ENCODE measurements at regions not wholly inside any gene's neighbourhood (a gene's known extent, or its start where the extent isn't known, plus 50 kb on each side); places are given as distances from the start of the nearest gene placed in this dataset.
A peak's percentile ranks its signal among the peaks of the same experiment; 100 is the strongest.
"Not testable (repeated sequence)": the region's sequence is repeated elsewhere in the genome, so short reads cannot be mapped to it uniquely, and the experiment has no call there.

DNA sequence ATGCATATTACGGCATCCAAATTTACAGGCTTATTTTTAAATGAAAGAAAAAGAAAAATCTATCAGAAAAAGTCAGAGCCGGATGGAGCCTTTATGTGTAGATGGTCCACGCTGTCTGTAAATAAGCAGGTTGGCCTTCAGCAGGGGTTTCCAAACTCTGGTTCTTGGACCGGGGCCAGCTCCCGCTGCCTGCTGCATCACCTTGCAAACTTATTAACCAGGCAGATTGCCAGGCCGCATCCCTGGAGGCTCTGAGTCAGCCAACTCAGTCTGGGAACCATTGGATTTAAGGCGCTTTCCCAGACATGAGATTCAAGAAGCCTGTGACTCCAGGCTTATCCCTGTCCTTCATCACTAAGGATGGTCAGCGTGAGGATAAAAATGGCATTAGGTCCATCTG is 212.4 kb downstream of the OPA1 start:
- peak; percentile 52 for DNase-seq

DNA sequence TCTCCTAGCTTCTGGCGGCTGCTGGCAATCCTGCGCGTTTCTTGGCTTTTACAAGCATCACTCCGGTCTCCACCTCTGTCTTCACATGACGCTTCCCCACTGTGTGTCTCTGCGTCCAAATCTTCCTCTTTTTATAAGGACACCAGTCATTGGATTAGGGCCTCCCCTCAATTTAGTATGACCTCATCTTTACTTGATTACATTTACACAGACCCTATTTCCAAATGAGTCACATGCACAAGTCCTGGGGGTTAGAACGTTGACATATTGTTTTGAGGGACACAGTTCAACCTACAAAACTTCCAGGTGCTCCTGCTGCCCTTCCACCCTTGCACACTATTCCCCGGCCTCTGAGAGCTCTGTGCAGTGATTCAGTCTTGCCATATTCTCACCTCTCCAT is 215.3 kb downstream of the OPA1 start:
- no peak for DNase-seq

DNA sequence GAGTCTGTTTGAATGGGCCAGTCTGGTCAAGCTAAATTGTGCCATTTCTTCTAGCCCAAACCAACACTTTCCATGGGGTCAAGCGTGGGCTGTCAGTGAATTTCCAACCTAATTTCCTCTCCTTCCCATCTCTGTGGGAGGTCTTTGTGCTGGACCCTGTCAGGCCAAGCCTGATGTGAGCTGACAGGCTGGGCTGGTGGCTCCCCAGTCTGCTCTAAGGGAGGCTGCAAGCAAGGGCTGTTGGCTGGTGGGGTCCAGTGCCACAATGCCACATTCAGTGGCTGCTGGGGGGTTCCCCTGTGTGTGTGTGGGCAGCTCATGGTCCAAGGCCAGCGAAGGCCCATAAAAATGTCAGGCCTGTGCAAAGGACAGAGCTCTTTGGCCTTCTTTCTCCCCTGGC is 216.1 kb downstream of the OPA1 start:
- DNase-seq, result no peak

DNA sequence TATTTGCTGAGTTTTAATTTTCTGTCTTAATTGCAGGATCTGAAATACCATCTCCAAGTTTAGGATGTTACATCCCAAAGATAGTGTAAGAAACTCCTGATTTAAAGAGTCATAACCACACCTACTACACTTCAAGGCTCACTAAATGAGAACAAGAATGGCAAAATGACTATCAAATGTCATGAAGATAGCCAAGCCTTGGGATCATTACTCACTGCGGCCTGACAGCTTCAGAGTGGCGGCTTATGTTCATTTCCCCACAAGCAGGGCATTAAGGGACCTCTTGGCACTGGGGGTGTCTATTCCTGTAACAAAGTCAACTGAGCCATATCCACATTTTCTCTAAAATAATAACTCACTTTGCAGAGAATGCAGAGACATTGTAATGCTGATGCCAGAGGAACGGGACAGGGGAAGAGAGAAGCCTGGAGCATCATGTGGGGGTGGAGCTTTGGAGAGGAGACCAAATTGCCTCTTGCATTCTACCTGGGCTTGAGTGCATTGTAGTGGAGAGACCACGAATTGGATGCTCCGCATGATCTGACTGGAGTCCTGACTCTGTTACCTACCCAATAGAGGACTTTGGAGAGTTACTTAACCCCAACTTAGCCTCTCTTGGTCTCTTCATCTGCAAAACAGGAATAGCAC is 219.2 kb downstream of the OPA1 start:
- DNase-seq, result no peak

DNA sequence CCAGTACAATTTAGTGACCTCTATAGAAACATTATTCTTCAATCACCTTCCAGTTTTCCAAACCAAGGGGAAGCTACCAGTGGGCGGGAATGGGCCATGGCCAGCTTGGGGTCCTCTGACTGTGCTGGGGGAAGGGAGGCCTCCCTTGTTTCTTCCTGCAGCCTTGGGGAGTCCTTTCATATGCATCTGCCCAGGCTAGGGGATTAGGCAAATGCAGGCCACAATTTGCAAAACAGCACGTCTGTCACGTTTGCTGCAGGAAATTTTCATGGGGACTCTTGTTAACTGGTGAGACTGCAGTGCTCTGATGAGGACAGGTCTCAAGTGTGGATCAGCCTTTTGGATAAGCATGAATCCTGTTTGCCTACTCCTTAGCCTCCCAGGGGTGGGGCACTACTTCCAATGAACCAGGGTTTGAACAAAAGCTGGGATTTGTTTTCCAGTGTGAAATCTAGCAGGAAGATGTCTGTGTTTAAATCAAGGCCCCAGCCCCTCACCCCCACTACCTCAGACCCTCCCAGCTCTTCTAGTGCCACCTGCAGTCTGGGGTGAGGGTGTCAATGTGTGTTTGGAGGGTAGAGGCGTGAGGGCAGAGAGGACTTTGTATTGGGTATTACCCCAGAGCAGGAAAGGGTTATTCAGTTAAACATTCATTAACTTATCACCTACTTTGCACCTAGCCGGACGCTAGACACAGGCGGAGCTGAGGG is 219.9 kb downstream of the OPA1 start:
- no peak for DNase-seq

DNA sequence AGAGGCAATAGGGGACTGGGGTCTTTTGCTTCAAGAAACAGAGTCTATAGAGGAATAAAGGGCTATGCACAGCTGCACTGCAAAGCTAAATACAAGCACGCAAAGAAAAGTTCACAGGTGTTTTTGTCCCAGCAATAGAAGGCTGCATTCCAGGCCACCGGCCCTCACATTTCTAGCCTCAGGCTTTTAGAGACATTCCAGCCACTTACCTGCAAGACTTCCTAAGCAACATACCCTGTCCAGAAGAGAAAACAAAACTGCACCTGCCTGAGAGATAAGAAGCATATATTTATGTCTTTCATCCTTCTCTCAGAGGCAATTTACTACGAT is 220.5 kb downstream of the OPA1 start:
- no peak for DNase-seq

GRCh38 chr3:193814166-193814892 is 221.3 kb downstream of the OPA1 start:
- DNase-seq, result no peak

DNA sequence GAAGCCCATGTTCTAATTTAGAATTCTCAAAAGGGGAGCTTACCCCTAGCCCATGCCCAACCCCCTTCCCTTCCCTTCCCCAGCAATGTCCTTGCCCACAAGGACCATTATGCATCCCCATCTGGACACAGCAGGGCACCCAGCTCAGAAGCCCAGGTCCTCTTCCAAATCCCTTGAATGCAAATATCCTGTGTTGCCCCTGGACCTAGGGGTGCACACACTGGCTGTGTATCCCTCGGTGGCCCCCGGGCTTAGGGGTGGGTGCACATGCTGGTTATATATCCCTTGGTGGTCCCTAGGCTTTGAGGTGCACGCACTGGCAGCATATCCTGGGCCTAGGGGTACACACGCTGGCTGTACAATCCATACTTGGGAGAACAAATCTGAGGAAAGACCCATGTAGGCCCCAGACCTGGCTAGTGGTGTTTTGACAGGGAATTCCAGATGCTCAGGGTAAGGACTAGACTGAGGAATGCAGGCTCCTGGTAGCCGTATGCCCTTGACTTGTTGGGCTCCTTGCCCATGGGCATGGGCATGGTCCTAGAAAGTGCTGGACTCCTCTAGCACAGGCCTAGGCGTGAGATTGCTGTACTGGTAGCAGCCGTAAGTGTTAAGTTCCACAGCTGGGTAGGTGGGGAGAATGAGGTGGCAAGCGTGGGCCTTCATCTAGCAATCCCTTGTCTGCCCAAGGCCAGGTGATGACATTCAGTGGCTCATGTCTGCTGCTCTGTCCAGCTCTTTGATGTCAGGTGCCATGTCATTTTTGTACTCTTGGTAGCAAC is 222.4 kb downstream of the OPA1 start:
- DNase-seq, result no peak

DNA sequence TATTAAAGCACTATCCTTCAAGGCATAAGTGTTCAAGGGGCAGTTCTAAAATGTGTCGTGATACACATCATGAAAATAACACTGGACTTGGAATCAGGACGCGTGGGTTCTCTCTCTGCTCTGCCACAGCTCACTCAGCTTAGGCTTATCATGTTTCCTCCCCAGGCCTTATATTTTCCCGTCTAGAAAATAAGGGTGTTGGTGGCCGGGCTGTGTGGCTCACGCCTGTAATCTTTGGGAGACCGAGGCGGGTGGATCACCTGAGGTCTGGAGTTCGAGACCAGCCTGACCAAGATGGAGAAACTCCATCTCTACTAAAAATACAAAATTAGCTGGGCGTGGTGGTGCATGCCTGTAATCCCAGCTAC is 223.0 kb downstream of the OPA1 start:
- no peak for DNase-seq

DNA sequence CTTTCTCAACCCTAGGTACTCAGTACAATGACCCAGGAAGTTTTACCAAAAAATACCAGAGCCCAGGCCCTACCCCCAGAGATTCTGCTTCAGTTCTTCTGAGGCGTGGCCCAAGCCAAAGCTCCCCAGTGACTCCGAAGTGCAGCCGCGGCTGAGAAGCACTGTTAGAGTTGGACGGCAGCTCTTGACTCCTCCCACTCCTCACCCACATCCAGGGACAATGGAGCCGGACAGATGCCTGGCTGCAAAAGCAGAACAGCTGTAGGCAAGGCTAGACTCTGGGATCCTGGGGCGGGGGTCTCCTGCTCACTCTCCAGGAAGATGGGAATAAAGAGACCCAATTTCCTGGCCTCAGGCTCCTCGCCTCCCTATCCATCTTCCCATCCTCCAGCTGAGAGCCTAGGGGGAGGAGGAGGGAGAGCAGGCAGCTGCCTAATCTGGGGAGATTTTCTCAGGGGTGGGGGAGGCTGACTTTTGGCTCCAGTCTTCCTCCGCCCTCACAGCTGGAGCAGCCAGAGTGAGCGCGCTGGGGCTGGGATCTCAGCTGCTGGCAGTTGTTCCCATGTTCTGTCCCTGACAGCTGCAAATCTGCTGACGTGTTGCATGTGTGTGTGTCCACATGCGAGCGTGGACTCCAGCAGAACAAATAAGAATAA is 223.8 kb downstream of the OPA1 start:
- DNase-seq, result peak; percentile 11

GRCh38 chr3:193819117-193820010 is 226.4 kb downstream of the OPA1 start:
- no peak for DNase-seq

- no peak for DNase-seq
Measured at GRCh38 chr3:193821151-193821668, 228.2 kb downstream of the OPA1 start.

DNA sequence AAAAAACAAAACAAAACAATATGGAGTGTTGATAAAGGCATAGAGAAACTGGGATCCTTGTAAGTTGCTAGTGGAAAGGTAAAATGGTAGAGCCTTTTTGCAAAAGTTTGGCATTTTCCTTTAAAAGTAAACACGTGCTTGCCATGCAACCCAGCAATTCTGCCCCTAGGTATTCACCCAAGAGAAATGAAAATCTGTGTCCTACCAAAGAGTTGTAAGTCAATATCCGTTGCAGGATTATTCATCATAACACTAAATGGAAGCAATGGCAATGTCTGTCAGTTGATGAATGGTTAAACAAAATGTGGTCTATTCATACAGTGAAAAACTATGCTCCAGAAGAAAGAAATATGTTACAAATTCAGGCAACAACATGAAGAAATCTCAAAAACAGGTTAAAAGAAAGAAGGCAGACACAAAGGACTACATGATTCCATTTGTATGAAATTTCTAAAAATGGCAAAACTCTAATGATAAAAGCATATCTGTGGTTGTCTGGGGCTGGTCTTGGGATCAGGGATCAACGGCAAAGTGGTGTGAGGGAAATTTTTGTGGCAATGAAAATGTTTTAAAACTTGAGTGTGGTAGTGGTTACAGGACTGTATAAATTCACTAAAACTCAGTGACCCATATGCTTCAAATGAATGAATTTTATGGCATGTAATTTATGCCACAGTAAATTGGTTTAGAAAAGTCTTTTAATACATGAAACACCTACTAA is 229.6 kb downstream of the OPA1 start:
- DNase-seq, result no peak

GRCh38 chr3:193823213-193823605 is 230.2 kb downstream of the OPA1 start:
- DNase-seq, result not testable (repeated sequence)

DNA sequence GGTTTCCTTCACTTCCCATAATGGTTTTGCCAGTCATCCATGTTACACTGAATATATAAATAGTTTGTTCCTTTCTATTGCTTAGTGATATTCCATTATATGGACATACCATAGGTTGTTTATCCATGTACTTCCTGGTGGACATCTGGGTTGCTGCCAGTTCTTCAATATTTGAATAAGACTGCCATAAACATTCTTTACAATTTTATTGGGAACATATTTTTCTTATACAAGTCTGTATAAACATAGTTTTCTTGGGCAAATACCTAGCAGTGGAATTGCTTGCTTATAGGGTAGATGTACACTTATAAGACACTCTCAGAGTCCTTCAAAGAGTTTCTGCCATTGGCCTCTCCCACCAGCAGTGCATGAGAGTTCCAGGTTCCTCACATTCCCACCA is 231.4 kb downstream of the OPA1 start:
- no peak for DNase-seq

DNA sequence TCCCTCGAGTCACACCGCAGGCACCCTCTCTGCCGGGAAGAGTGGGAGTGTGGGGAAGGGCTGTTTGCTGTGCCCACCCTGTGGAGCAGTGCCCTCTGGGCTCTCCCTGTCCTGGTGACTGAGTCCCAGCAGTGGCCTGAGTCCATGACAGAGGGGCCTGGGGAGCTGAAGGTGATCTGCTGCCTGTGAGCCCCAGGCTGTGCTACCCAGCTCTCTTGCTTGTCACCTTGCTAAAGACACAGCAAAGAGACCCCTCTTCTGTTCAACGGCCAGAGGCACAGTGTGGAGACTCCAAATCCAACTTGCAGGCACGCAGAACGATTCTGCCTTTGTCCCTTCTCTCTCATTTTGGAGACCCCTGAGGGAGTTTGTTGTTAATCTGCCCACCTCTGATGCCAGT is 232.6 kb downstream of the OPA1 start:
- DNase-seq, result no peak

- no peak for DNase-seq
Measured at GRCh38 chr3:193826159-193826795, 233.3 kb downstream of the OPA1 start.

DNA sequence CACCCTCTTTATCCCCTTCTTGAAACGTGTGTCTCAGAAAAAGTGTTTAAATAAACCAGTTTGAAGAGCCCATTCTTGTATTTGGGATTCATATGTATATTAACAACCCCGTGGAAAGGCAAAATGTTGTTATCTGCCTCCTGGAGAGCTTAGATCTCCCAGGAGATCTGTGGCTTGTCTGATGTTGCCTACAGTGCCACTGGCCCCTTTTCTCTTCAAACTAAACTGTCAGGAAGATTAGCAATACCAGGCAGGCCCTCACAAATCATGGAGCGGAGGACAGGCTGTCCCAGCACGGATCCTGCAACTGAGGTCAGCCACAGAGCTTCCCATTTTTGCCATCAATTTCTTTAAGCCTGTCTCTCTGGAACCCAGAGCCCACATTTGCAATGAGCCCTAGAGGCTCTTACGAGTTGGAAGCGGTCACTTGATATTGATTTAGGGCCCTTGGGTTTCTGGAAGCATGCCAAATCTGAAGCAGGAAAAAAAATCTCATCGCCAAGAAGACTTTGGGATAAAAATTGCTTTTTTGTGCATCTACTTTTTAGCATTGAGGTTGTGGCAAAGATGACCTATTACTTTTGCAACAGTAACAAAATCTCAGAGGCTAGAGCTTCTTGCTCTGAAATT is 234.1 kb downstream of the OPA1 start:
- no peak for DNase-seq

DNA sequence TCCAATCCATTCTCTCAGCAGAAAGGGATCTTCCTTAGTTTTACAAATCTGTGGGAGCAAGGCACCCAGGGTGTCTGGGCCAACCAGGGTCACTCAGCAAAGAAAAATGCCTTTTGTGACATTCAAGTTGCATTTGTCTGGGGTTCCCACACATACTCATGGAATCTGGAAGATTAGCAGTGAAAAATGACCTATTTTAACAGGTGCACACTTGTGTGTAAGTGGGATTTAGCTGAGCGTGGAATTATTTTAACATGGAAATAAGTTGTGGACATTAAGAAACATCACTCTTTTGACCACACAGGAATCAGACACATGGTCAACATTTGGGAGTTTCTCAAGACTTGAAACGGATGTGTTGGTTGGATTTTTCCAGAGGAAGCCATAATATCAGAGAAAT is 234.9 kb downstream of the OPA1 start:
- DNase-seq, result no peak

GRCh38 chr3:193828477-193828876 is 235.5 kb downstream of the OPA1 start:
- DNase-seq, result peak; percentile 55
